ENCODE measurements at regions not wholly inside any gene's neighbourhood (a gene's known extent, or its start where the extent isn't known, plus 50 kb on each side); places are given as distances from the start of the nearest gene placed in this dataset.

DNA sequence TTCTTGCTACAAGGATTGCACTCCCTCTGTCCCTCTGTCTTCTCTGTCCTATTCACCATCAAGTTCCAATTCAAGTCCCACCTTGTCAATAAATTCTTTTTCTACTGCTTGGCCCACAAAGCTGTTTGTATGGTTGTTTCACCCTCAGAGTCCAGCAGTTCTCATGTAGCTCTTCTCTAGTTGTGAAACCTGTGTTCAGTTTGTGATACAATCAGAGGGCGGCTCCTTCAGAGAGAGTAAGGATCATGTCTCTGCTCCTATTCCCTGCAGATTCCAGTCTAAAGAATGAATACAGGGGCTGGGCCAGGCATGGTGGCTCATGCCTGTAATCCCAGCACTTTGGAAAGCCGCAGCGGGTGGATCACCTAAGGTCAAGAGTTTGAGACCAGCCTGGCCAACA lies 126.6 kb upstream of the BET1 start:
- TF ChIP-seq ZNF274 (IDR thresholded peaks at IDR 0.05; ENCODE audit: borderline replicate concordance, extremely low read depth, low read length): no peak
- TF ChIP-seq, protein P1, sequence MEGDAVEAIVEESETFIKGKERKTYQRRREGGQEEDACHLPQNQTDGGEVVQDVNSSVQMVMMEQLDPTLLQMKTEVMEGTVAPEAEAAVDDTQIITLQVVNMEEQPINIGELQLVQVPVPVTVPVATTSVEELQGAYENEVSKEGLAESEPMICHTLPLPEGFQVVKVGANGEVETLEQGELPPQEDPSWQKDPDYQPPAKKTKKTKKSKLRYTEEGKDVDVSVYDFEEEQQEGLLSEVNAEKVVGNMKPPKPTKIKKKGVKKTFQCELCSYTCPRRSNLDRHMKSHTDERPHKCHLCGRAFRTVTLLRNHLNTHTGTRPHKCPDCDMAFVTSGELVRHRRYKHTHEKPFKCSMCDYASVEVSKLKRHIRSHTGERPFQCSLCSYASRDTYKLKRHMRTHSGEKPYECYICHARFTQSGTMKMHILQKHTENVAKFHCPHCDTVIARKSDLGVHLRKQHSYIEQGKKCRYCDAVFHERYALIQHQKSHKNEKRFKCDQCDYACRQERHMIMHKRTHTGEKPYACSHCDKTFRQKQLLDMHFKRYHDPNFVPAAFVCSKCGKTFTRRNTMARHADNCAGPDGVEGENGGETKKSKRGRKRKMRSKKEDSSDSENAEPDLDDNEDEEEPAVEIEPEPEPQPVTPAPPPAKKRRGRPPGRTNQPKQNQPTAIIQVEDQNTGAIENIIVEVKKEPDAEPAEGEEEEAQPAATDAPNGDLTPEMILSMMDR (IDR thresholded peaks at IDR 0.05; ENCODE audit: control extremely low read depth in 1 of 3, insufficient read depth in 1 of 3, low read depth in 1 of 3, low read length in 3 of 3): no peak
- TF ChIP-seq EZH2 (IDR thresholded peaks at IDR 0.05; ENCODE audit: low read depth, low read length, severe bottlenecking): no peak
- no peak for TF ChIP-seq POLR2A (IDR thresholded peaks at IDR 0.05; ENCODE audit: control extremely low read depth in 1 of 2, low read depth in 2 of 2, low read length in 2 of 2)
- no peak for TF ChIP-seq NRF1 (IDR thresholded peaks at IDR 0.05; ENCODE audit: low read depth, low read length)
- TF ChIP-seq POU5F1 (IDR thresholded peaks at IDR 0.05; ENCODE audit: low read depth, low read length): no peak
- TF ChIP-seq POLR2AphosphoS5 (IDR thresholded peaks at IDR 0.05; ENCODE audit: low read depth, low read length): no peak
- TF ChIP-seq SIN3A (conservative IDR thresholded peaks at IDR 0.05 in 1 of 2, IDR thresholded peaks at IDR 0.05 in 1 of 2; ENCODE audit: low read depth in 1 of 2, low read length in 2 of 2): no peak
- TF ChIP-seq YY1 (IDR thresholded peaks at IDR 0.05; ENCODE audit: low read depth, low read length): no peak
- no peak for TF ChIP-seq JUN (IDR thresholded peaks at IDR 0.05; ENCODE audit: low read depth, low read length)
- TF ChIP-seq RXRA (IDR thresholded peaks at IDR 0.05; ENCODE audit: insufficient read depth, low read depth, low read length): no peak
- TF ChIP-seq RAD21 (IDR thresholded peaks at IDR 0.05 in 1 of 2, conservative IDR thresholded peaks at IDR 0.05 in 1 of 2; ENCODE audit: low read depth in 2 of 2, low read length in 2 of 2): no peak
- TF ChIP-seq, protein P2, sequence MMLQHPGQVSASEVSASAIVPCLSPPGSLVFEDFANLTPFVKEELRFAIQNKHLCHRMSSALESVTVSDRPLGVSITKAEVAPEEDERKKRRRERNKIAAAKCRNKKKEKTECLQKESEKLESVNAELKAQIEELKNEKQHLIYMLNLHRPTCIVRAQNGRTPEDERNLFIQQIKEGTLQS (IDR thresholded peaks at IDR 0.05; ENCODE audit: insufficient read depth, low read depth, low read length): no peak

Measured in H1 (cell line).